ENCODE measurements at regions not wholly inside any gene's neighbourhood (a gene's known extent, or its start where the extent isn't known, plus 50 kb on each side); places are given as distances from the start of the nearest gene placed in this dataset.

DNA sequence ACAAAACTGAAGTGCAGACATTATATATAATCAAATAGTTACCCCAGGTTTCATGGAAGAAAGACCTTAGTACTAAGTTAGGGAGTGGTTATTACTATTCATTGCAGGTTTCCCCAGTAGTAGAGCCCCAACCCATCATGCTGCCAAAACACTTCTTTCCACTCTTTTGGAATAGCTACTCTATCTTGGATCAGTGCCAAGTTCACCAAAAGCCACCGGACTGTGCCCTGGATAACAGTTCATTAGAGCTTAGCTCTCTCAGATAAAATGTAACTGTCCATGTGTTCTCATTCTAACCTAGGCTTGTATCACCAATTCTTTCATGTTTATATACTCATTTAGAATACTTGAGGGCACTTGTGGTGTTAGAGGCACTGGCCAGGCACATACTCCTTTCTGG lies 540.1 kb upstream of the C16orf82 start:
- Mint-ChIP-seq H3K4me3 (no peak overlapping the region), H3K4me1 (no peaks in the 10 kb centered on the region), H3K27me3 (ENCODE audit: low read depth) (no peaks in the 10 kb centered on the region), H3K9me3 (no peaks in the 10 kb centered on the region), H3K36me3 (ENCODE audit: low read depth) (no peaks in the 10 kb centered on the region), H3K27ac (no peak overlapping the region)
- TF ChIP-seq, protein P1, sequence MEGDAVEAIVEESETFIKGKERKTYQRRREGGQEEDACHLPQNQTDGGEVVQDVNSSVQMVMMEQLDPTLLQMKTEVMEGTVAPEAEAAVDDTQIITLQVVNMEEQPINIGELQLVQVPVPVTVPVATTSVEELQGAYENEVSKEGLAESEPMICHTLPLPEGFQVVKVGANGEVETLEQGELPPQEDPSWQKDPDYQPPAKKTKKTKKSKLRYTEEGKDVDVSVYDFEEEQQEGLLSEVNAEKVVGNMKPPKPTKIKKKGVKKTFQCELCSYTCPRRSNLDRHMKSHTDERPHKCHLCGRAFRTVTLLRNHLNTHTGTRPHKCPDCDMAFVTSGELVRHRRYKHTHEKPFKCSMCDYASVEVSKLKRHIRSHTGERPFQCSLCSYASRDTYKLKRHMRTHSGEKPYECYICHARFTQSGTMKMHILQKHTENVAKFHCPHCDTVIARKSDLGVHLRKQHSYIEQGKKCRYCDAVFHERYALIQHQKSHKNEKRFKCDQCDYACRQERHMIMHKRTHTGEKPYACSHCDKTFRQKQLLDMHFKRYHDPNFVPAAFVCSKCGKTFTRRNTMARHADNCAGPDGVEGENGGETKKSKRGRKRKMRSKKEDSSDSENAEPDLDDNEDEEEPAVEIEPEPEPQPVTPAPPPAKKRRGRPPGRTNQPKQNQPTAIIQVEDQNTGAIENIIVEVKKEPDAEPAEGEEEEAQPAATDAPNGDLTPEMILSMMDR (IDR thresholded peaks at IDR 0.05; ENCODE audit: unreplicated experiment in 3 of 3): no peak

DNA sequence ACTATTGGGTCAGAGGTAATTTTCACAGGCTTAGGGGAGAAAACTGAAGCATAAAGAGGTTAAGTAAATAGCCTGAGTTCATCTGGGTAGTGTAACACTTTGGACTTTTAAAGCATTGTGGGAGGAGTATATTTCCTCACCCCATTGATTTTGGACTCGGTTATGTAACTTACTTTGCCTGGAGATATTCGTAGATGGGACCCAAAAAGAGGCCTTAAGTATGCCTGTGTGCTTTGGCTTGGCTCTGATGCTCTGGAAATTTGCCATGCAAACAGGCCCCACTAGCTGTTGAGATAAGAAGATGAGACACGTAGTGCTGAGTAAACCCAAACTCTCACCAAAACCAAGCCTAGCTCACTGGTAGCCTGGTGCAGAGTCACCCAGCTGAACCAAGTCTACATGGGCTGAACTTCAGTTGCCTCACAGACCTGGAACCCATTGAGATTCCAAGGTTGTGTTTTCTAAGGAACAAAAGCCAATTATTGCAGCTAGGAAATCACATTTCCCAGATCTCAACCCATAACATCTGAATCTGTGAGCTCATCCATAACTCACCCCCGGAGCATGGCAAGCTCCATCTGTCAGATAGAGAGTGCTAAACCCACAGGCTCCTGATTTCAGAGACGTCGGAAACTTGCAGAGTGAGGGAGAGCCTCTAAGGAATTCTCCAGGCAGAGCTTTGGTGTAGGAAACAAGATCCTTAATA lies 536.0 kb upstream of the C16orf82 start:
- TF ChIP-seq, protein P1 (IDR thresholded peaks at IDR 0.05; ENCODE audit: unreplicated experiment in 3 of 3): no peak
- Mint-ChIP-seq H3K27me3 (ENCODE audit: low read depth) (no peaks in the 10 kb centered on the region), H3K4me3 (no peak overlapping the region), H3K27ac (no peak overlapping the region), H3K9me3 (no peaks in the 10 kb centered on the region), H3K36me3 (ENCODE audit: low read depth) (no peaks in the 10 kb centered on the region), H3K4me1 (no peaks in the 10 kb centered on the region)

DNA sequence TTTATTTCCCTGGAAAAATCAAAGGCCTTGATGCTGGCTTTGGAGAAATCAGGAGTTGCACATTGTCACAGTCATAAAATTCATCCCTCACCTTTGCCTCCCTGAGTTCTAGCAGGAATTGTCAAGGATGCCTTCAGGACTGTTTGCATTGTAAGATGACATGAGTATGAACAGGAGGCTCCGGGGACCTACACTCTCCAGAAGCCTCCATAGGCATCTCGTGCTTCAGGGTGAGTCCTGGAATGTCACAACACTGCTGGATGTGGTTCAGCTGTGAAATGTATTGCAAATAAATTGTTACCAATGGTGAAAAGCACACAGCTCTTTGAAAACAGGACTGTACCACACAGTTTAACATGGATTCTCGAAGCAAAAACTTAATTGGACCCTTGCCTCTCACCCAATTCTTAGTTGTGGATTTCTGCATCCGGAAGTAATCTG lies 535.4 kb upstream of the C16orf82 start:
- Mint-ChIP-seq H3K27ac (no peak overlapping the region), H3K27me3 (ENCODE audit: low read depth) (no peaks in the 10 kb centered on the region), H3K4me3 (no peak overlapping the region), H3K36me3 (ENCODE audit: low read depth) (no peaks in the 10 kb centered on the region), H3K9me3 (no peaks in the 10 kb centered on the region), H3K4me1 (no peaks in the 10 kb centered on the region)
- TF ChIP-seq, protein P1 (IDR thresholded peaks at IDR 0.05; ENCODE audit: unreplicated experiment in 3 of 3): no peak

DNA sequence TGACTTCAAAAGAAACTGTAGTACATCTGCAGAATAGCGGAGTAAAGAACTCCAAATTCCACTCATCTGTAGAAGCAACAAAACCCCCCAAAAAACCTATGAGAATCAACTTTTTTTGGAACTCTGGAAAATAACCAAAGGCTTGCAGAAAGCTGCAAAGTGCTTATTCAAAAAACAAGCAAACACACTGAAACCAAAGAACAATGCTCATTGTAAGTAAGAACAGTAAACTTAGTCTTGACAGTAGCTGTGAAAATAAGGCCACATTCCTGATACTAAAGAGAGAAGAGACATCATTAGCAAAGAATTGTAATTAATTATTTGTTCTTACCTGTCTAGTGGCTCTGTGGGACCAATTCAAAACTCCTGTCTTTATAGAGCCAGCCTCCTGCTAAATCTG lies 534.3 kb upstream of the C16orf82 start:
- no peaks in the 10 kb centered on the region for H3K27me3 Mint-ChIP-seq (ENCODE audit: low read depth)
- H3K27ac Mint-ChIP-seq: no peak overlapping the region
- H3K9me3 Mint-ChIP-seq: no peaks in the 10 kb centered on the region
- no peaks in the 10 kb centered on the region for H3K36me3 Mint-ChIP-seq (ENCODE audit: low read depth)
- no peak overlapping the region for H3K4me3 Mint-ChIP-seq
- TF ChIP-seq, protein P1 (IDR thresholded peaks at IDR 0.05; ENCODE audit: unreplicated experiment in 3 of 3): no peak
- no peaks in the 10 kb centered on the region for H3K4me1 Mint-ChIP-seq

DNA sequence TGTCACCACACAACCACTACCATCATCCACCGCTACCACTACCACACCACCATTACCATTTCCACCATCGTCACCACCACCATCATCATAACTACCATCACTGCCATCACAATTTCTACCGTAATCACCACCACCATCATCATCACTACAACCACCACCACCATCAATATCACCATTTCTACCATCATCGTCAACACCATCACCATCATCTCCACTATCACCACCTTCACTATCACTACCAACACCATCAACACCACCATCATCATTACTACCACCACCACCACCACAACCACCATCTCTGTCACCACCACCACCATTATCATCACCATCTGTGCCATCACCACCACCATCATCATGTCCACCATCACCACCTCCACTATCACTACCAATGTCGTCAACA lies 524.5 kb upstream of the C16orf82 start:
- no peak overlapping the region for H3K4me3 Mint-ChIP-seq
- TF ChIP-seq, protein P1 (IDR thresholded peaks at IDR 0.05; ENCODE audit: unreplicated experiment in 3 of 3): no peak
- H3K9me3 Mint-ChIP-seq: no peaks in the 10 kb centered on the region
- H3K4me1 Mint-ChIP-seq: no peaks in the 10 kb centered on the region
- no peaks in the 10 kb centered on the region for H3K27me3 Mint-ChIP-seq (ENCODE audit: low read depth)
- no peaks in the 10 kb centered on the region for H3K36me3 Mint-ChIP-seq (ENCODE audit: low read depth)
- H3K27ac Mint-ChIP-seq: no peak overlapping the region

DNA sequence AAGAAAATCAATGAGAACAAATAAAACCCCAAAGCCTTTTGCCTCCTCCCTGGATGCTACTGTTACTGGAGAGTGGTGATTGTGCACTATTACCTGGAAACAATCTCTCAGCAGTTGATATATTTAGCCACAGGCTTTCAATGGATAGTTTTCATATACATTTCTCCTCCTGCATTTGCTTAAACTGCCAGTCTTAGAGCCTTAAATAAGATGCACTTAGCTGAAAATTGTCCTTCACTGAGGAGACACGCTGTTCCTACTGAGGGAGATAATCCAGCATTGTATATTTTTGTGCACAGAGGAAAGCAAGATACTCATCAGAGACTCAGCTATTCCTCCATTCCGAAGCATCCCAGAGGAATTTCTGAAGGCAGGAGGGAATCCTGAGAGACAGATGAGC lies 520.2 kb upstream of the C16orf82 start:
- TF ChIP-seq, protein P1 (IDR thresholded peaks at IDR 0.05; ENCODE audit: unreplicated experiment in 3 of 3): no peak
- Mint-ChIP-seq H3K27ac (no peak overlapping the region), H3K9me3 (no peaks in the 10 kb centered on the region), H3K27me3 (ENCODE audit: low read depth) (peaks cover 4% of the 10 kb centered on the region), H3K4me1 (no peaks in the 10 kb centered on the region), H3K4me3 (no peak overlapping the region), H3K36me3 (ENCODE audit: low read depth) (no peaks in the 10 kb centered on the region)
